ENCODE measurements at regions not wholly inside any gene's neighbourhood (a gene's known extent, or its start where the extent isn't known, plus 50 kb on each side); places are given as distances from the start of the nearest gene placed in this dataset.

- Histone ChIP-seq H3K27ac (ENCODE audit: control insufficient read depth, insufficient read depth, low read length) (no peak overlapping the region), H3K79me2 (ENCODE audit: control insufficient read depth, insufficient read depth, low read length) (no peaks in the 10 kb centered on the region), H3K36me3 (ENCODE audit: control insufficient read depth in 2 of 2, extremely low read depth in 1 of 2, insufficient read depth in 2 of 2, low read length in 2 of 2) (no peaks in the 10 kb centered on the region), H3K9me1 (ENCODE audit: control insufficient read depth, extremely low read depth, insufficient read depth, low read length) (no peaks in the 10 kb centered on the region), H3K4me2 (ENCODE audit: control insufficient read depth, extremely low read depth, insufficient read depth, low read depth, low read length) (no peak overlapping the region), H3K9ac (ENCODE audit: control insufficient read depth, extremely low read depth, insufficient read depth, low read length) (no peak overlapping the region), H3K27me3 (ENCODE audit: control insufficient read depth, extremely low read depth, insufficient read depth, low read length) (peaks cover 13% of the 10 kb centered on the region), H3K4me3 (ENCODE audit: control insufficient read depth in 2 of 3, extremely low read depth in 1 of 3, insufficient read depth in 2 of 3, low read depth in 1 of 3, low read length in 3 of 3) (no peak overlapping the region), H3K9me3 (ENCODE audit: control insufficient read depth, low read depth, low read length) (no peaks in the 10 kb centered on the region), H3K4me1 (ENCODE audit: control insufficient read depth, extremely low read depth, insufficient read depth, low read length) (no peaks in the 10 kb centered on the region), H4K20me1 (ENCODE audit: control insufficient read depth, extremely low read depth, insufficient read depth, low read length) (no peaks in the 10 kb centered on the region), H2AFZ (ENCODE audit: control insufficient read depth, low read length) (no peak overlapping the region)
- dilution Hi-C loops (cut with MboI; ENCODE audit: extremely low pct_ligation_motif_present, low sequenced_read_pairs), result no loop called here
- FAIRE-seq (no peak), DNase-seq (ENCODE audit: low read depth, low spot score) (no peak)
- TF ChIP-seq EZH2 (IDR thresholded peaks at IDR 0.05; ENCODE audit: low read length) (no peak), CTCF (optimal IDR thresholded peaks at IDR 0.05 in 1 of 3, IDR thresholded peaks at IDR 0.05 in 1 of 3, conservative IDR thresholded peaks at IDR 0.05 in 1 of 3; ENCODE audit: extremely low read depth in 1 of 3, insufficient read depth in 2 of 3, low read length in 3 of 3) (no peak)
Measured at GRCh38 chr10:47057471-47057870, 146.2 kb downstream of the PTPN20 start.

GRCh38 chr10:47058032-47058702 is 146.9 kb downstream of the PTPN20 start:
- TF ChIP-seq EZH2 (IDR thresholded peaks at IDR 0.05; ENCODE audit: low read length), result no peak
- no peak for TF ChIP-seq CTCF (optimal IDR thresholded peaks at IDR 0.05 in 1 of 3, IDR thresholded peaks at IDR 0.05 in 1 of 3, conservative IDR thresholded peaks at IDR 0.05 in 1 of 3; ENCODE audit: extremely low read depth in 1 of 3, insufficient read depth in 2 of 3, low read length in 3 of 3)
- no peak for DNase-seq (ENCODE audit: low read depth, low spot score)
- Histone ChIP-seq H3K27ac (ENCODE audit: control insufficient read depth, insufficient read depth, low read length) (no peak overlapping the region), H3K4me3 (ENCODE audit: control insufficient read depth in 2 of 3, extremely low read depth in 1 of 3, insufficient read depth in 2 of 3, low read depth in 1 of 3, low read length in 3 of 3) (no peak overlapping the region), H2AFZ (ENCODE audit: control insufficient read depth, low read length) (no peak overlapping the region), H3K9ac (ENCODE audit: control insufficient read depth, extremely low read depth, insufficient read depth, low read length) (no peak overlapping the region), H3K4me2 (ENCODE audit: control insufficient read depth, extremely low read depth, insufficient read depth, low read depth, low read length) (no peak overlapping the region), H3K4me1 (ENCODE audit: control insufficient read depth, extremely low read depth, insufficient read depth, low read length) (no peaks in the 10 kb centered on the region), H3K27me3 (ENCODE audit: control insufficient read depth, extremely low read depth, insufficient read depth, low read length) (peaks cover 13% of the 10 kb centered on the region), H3K9me1 (ENCODE audit: control insufficient read depth, extremely low read depth, insufficient read depth, low read length) (no peaks in the 10 kb centered on the region), H3K79me2 (ENCODE audit: control insufficient read depth, insufficient read depth, low read length) (no peaks in the 10 kb centered on the region), H3K9me3 (ENCODE audit: control insufficient read depth, low read depth, low read length) (no peaks in the 10 kb centered on the region), H3K36me3 (ENCODE audit: control insufficient read depth in 2 of 2, extremely low read depth in 1 of 2, insufficient read depth in 2 of 2, low read length in 2 of 2) (no peaks in the 10 kb centered on the region), H4K20me1 (ENCODE audit: control insufficient read depth, extremely low read depth, insufficient read depth, low read length) (no peaks in the 10 kb centered on the region)
- no peak for FAIRE-seq
- dilution Hi-C loops (cut with MboI; ENCODE audit: extremely low pct_ligation_motif_present, low sequenced_read_pairs), result no loop called here
